ENCODE measurements at regions not wholly inside any gene's neighbourhood (a gene's known extent, or its start where the extent isn't known, plus 50 kb on each side); places are given as distances from the start of the nearest gene placed in this dataset.

DNA sequence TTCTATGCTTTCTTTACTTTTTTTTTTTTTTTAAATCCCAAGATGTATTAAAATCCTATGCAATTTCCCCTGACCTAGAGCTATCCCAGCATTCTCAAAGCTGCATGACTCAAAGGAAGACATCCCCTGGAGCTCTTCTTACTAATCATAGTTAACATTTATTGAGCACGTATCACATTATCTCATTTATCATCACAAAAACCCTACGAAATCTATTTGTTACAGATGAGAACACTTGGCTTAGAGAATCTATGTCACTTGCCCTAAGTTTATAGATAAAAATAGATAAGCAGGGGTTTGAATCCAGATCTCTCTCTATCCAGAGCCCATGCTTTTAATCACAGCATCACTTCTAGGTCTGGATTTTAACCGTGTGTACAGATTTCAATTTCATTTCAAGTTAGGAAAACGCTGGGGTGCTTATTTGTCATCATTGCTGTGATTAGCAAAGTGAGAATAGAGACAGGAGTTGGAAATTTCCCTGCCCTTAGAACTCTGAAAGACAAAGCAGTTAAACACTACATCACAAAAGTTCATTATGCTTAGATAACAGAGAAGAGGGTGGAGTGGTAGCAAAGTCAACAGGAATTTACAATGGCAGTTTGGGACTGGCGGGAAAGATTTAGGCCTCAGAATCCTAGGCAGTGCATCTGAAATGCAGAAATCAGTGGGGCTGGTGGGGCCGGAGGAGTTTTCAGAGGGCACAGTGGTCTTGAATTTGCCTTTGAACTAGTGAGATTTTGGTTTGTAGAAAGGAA lies 177.7 kb upstream of the FRMD6 start:
- no peak for DNase-seq

DNA sequence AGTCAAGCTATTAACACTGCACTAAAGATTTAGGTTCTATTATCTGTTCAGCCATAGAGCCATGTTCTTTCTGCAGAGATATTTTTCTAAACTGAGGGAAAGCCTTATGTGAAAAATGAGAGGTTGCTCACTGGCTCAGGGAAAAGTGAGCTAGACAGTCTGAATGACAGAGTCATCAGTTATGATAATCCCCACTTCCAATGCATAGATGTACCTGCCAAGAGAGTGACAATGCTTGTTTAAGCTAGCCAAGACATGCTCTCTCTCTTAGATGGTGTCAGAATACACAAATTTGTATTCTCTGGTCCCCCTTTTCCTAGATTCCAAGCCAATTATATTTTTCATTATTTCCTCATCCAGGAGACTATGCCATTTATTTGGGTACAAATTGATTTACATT lies 176.9 kb upstream of the FRMD6 start:
- no peak for DNase-seq

DNA sequence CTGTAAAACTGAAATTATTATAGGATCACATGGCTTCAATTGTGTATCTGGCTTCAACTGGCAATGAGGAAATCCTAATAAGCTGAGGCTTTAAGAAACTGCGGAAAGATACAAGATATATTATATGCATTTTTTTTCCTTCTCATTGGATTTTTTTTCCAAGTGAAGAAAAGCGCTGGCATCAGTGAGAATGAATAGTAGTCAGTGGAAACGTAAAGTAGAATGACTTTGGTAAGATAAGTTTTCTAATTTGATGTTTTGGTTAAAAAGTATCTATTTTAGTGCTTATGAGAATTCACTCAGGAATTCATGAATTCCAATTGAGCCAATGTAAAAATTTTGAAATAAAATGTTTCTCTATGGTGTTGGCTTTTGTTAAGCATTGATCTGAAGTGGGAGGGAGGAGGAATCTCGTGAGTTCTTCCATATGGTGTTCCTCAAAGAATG lies 173.5 kb upstream of the FRMD6 start:
- DNase-seq, result peak; percentile 58 to 78 (median 63)

DNA sequence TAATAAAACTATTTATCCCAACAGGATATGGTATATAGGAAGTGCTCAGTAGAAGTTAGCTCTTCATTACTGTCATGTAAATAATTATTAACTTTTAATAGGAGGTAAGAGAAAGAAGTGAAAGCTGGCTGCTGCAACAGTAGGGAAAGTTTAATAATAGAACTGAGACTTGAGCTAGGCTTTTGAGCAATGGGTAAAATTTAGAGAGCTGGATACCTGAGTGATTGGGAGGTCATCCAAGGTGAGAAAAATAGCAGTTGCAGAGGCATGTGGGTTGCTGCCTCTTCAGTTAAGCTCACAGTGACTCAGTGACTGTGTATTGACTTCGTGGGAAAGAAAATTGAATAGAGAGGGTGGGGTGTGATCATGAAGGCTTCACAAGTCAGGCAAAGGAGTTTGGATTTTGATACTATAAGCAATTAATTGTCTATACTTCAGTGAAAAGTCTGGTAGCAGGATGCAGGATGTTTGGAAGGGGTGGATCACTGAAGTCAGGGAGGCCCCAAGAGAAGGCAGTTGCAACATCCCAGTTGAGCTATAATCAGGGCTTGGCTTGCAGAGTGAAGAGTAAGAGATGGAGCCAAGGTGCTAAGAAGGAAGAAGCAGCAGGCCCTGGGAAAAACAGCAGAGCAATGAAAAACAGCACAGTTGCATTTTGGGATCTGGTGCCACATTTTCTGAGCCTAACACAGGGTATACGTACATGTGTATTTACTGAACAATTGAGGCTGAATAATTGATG lies 172.0 kb upstream of the FRMD6 start:
- DNase-seq, result peak; percentile 33 to 85 (median 58)

DNA sequence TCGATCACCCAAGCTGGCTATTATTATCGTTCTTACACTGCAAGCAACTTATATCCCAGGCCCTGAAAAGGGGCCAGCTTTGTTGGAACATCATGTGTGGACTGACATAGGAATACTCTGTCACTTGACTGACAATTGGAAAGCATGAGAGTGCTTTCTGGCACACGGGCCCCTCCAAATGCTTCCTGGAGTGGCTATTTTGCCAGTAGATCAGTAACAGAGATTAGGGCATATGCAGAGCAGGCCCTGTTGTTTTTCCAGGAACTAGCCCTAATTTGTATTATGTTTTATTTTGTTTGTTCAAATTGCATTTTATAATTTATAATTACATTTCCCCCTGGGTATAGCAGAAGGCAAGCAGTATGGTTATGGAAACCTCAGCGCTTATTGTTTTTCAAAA lies 170.1 kb upstream of the FRMD6 start:
- peak in 2 of 3 donors; percentile 23 to 47 for DNase-seq

DNA sequence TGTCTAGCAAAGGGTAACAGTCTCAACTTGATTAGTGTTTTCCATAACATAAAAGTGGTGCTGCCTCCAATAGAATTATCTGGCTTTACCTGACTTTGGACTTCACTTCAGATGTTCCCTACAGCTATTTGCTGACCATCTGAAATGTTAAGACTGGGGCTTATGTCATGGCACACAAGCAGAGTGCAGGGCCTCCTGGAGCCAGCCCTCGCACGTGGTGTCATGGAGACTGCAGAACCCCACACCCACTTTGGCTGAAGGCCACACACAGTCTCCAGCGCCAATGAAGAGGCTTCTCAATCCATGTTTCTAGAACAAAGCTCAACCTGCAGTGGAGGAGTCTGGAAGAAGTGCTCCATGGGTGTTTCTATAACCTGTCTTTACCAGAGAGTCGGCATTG lies 169.6 kb upstream of the FRMD6 start:
- peak in 2 of 3 donors; percentile 30 to 43 for DNase-seq

DNA sequence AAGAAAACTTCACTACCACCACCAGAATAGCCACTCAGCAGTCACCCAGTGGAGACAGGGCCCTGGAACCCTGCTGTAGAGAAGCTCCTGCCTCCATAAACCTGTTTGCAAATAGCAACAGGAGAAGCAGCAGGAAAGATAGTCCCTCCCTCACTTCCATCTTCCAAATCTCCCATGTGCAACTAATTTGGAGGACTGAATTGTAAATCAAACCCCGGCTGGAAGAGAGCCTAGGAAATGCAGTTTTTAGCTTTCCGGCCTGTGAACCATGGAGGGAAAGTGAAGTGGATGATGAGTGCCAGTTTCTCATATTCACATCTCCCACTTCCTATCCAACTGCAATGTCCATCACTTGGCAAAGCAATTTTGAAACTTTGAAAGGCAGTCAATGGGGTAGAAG lies 167.2 kb upstream of the FRMD6 start:
- DNase-seq, result peak in 2 of 3 donors; percentile 78 to 89

DNA sequence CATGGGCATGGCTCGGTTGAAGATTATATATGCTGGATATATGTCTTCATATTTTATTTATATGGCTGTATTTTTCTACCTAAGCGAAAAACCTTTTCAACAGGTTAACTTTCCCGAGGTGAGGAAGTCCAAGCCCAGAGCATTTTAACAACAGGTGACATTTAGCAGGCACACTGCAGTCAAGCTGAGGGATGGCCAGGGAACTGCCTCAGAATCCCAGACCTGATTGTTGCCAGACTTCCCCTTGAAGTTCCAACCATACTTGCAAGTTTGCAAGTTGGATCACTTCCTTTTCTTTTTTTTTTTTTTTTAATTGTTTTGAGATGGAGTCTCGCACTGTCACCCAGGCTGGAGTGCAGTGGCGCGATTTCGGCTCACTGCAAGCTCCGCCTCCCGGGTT lies 166.0 kb upstream of the FRMD6 start:
- no peak for DNase-seq

DNA sequence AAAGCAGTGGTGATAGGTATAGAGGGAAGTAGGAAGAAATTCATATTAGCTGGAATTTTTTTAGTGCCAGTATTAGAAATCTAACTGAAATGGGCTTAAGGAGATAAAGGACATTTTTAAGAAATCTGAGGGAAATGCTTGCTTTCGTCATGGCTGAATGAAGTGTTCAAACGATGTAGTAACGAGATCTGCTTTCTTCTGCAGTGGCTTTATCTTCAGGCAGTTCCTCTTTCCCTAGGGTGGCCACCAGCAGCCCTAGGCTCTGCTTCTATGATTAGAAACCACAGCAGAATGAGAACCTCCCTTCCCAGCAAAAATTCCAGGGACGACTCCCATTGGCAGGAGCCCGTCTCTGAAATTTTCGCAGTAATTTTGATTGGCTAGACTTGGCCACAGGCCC lies 163.9 kb upstream of the FRMD6 start:
- DNase-seq, result no peak

DNA sequence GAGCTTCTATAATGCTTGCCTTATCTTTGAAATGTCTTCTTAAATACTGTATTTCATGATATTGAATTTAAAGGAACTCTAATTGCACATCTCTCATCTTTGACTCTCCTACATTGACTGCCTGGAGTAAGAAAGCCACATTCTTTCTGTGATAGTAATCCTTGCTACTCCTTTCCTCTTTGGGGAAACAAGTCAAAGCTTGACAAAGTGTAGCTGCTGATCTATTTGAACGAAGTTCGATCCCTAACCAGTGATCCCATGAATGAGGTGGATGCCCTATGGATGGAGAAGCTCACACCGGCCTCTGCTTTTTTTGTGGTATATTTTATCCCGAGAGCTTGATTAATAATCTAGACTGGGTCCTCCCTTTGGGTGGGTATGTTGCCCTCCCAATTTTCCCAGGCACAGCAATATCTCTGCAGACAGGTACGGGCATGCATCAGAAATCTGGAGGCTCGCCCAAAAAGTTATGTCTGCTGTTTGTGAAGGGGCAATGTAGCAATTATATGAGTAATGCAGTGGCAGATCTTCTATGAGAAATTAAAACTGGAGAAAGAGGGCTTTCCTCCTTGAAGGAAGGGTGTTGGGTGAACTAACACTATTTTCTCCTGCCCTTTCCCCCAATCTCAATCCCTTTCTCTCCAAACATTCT lies 163.0 kb upstream of the FRMD6 start:
- no peak for DNase-seq

DNA sequence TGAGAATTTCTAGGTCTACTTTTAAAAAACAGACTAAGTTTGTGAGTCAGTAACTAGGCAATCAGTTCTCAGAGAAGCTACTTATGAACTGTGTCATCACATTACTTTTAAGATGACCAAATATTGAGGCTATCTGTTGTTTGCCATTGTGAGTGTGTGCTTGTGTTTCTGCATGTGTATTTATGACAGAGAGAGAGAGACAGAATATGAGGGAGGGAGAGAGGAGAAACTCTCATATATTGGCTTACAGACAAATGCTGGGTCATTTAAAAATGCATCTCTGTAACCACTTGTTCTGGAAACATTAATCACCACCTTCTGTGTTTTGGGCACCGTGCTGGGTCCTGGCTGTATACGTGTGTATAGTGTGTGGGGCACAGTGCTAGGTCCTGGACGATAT lies 161.5 kb upstream of the FRMD6 start:
- DNase-seq, result no peak

DNA sequence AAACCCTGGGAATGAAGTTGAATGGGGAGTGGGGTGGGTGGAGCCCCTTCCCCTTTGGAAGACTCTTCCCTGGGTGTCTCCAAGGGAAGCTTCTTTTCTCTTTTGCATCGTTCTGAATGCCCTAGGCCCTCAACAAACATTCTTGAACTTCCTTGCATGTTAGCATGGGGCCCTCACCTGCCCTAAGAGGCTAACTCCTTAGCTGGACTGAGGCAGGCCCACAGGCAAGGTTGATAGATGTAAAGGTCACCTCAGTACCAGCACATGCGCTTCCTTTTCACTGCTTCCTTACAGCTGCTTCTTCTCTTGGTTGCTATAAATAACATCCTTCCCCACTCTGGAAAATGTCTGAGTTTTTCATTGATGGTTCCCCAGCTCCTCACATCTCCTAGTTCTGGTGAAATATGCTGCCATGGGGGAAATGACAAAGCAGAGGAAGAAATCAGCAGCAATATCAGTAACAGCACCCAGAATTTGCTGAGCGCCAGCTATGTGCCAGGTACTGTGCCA lies 160.6 kb upstream of the FRMD6 start:
- no peak for DNase-seq

DNA sequence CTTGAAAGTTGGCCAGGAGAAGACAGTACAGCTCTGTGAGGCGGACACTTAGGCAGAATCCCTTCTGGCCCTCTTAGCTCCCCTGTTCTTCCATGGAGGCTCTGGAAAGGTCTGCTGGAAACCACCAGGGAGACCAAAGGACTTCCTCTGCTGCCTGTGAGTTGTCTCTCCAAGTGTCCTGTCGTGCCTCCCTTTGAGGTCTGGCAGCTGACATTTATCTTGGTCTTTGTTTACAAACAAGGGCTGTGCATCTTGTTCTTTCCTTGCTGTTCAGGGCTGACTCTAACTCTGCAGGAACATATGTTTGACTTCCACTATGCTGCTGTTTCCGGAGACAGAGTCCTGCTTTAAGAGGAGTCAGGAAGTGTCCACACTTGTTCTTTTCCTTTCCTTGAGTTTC lies 159.9 kb upstream of the FRMD6 start:
- DNase-seq, result no peak

DNA sequence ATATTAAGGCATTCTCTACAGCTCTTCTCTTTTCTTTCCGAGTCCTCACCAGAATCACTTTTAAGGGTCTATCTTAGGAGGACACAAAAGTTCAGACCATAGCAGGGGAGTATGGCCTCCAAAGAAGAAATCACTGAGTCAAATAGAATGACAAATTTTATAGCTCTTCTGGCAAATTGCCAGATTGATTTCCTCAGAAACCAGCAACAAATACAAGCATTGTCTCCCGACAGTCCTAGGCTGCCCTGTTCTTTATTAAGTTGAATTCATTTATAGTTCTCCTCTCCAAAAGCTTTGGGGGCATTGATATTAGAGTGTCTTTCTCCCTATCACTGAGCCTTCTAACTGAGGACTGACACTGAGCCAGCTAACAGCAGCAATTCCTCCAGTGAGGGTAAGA lies 156.4 kb upstream of the FRMD6 start:
- DNase-seq, result no peak

DNA sequence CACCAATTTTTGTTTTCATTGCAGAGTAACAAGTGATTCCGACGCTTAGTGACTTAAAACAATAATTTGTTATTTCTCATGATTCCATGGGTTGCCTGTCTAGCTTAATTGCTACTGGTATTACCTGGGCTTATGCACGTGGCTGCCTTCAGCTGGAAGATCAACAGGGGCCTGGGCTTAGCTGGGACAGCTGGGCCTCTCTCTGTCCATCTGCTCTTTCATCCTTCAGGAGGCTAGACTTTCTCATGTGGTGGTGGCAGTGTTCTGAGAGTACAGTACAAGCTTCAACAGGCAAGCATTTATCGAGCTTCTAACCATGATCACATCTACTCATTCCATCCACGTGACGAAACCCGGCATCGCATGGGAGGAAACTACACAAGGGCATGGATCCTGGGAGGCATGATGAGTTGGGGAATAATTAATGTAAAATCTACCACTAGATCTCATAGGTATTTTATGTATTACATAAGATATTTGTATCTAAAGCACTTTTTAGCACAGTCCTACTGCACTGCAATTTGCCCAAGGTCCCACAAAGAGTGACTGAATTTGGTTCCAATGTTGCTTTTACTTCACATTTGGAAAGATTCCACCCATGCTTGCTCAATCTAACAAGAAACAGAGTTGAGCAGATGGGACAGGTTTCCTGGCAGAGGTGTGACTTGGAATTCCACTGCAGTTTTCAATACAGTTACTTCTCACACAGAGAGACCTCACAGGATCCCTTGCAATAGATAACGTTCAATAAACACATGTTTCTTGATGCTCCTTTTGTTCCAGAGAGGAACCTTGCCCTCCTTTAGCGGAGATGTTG lies 153.1 kb upstream of the FRMD6 start:
- no peak for DNase-seq

DNA sequence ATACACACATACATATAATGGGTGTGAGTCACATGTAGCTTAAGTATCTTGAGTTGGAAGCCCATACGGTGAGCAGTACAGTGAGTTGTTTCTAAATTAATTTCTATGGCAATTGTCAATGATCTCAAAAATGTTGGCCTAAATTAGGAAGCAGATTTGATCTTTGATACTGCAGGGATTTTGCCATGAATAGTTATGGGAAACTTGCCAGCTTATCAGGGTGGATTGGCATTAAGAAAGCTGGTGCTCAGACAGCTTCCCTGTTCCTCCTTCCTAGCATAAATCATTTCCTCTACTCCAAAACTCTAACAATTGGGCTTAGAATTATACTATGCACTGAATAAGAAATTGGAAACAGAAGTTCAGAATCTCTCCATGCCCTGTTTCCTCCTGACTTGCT lies 150.9 kb upstream of the FRMD6 start:
- DNase-seq, result no peak

DNA sequence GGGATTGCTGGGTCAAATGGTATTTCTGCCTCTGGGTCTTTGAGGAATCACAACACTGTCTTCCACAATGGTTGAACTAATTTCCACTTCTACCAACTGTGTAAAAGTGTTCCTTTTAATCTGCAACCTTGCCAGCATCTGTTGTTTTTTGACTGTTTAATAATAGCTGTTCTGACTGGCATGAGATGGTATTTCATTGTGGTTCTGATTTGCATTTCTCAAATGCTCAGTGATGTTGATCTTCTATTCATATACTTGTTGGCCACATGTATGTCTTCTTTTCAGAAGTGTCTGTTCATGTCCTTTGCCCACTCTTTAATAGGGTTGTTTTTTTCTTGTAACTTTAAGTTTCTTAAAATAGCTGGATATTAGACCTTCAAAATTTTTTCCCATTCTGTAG lies 150.0 kb upstream of the FRMD6 start:
- DNase-seq, result no peak

DNA sequence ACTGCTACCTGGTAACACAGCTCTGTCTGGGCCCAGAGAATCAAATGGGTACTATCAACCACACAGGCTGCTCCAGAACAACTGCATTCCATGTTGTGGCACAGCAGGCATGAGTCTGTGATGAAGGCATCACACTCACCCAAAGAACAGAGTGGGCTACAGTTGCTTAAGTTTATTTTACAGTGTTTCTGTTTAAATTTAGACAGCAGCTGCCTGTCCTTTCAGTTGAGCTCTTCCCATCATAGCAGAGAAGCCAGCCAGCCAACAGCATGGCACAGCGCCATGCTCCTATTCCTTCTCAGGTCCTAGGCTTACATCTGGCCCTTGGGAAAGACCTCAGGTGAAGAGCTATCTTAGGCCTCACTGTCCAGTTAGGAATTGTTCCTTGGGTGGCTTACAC lies 147.0 kb upstream of the FRMD6 start:
- peak in 1 of 3 donors; percentile 41 for DNase-seq

DNA sequence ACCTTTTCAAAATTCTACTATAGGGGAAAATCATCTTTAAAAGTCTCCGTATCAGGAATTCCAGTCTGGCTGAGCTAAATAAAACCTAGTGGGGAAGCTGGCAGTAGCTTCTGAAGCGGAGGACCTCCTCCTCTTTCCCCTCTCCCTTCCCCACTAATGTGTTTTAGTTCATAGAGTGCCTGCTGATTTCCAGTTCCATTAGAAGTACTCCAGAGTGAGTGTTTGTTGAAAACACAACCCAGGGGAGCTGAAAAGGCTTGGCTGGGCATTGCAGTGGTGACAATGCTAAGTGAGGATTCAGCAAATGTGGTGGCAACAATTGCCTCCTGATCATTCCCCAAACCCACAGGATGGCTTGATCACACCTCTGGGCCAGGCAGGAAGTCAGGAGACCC lies 144.2 kb upstream of the FRMD6 start:
- peak in 2 of 3 donors; percentile 51 to 79 for DNase-seq

DNA sequence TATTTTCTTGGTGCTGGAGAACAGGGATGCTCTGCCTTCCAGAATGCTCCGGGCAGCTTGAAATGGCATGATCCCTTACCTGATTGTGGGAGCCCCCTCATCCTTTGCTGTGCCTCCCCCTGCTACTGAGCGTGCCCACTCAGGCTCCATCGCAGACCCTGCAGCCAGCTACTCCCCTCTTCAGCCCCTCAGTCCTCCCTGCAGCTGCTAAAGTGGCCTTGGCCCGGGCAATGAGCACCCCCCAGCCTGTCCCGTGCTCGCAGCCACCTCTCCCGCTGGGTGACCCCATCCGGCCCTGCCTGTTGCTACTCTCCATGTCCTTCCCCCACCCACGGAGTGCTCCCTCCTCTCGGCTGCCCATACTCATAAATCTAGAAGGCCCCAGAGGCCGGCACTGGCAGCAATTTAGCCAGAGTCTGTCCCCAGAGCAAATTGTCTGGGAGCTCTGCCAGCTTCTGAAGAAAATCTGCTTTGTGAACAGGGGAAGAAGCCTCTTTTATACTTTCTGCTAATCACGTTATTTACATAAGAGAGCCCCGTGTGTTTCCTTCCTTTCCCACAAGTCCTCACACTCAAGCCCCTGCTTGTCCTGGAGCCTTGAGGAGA lies 143.7 kb upstream of the FRMD6 start:
- peak; percentile 69 to 90 (median 82) for DNase-seq

DNA sequence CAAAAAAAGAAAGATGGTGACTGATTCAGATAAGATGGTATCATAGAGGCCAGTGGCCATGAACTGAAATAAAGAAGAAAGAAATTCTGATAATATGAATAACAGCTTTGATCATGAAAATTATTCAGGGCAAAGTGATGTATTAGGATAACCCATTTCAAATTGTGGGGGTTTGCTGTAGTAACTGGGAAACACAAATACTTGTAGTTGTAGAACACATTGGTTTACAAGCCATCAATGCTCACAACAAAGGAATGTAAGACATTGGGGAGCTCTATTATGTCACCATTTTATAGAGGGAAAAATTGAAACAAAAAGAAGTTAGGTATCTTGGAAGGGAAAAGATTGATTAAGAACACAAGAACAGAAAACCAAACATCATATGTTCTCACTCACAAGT lies 140.4 kb upstream of the FRMD6 start:
- no peak for DNase-seq

Measured in muscle of back (tissue), 3 donors.